ENCODE measurements at regions not wholly inside any gene's neighbourhood (a gene's known extent, or its start where the extent isn't known, plus 50 kb on each side); places are given as distances from the start of the nearest gene placed in this dataset.
"Not testable (repeated sequence)": the region's sequence is repeated elsewhere in the genome, so short reads cannot be mapped to it uniquely, and the experiment has no call there.

GRCh38 chr15:89031637-89032285 is 56.5 kb upstream of the ABHD2 start:
- DNase-seq, result not testable (repeated sequence)

DNA sequence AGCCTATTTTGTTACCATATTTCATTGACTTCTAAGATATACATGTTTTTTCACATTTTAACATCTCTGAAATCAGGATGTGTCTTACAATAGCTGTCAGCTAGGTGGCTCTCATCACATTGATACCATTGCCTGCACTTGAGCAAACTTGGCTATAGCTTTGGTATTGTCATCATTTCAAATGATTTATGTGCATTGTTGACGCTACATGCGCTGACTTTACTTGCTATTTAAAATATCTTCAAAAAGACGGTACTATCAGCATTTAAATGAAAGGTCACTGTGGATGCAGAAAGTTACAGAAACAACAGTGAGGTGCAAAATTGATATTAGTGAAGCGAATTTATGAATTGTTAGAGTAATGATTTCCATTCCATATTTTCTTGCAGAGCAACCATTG is 54.0 kb upstream of the ABHD2 start:
- DNase-seq, result peak; percentile 9

DNA sequence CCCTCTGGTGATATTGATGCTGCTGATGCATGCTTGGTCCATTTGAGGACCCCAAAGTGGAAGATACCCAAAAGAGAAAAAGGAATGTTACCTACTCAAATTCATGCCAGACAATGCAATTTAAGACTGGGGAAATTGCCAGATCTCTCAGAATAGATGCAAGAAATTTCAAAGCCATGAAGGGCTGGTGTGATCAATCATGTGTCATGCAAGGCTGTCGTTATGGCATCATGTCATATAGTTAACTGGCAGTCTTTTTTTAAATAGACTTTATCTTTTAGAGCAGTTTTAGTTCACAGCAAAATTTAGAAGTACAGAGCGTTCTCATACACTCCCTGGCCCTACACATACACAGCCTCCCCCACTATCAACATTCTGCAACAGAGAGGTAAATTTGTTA is 53.1 kb upstream of the ABHD2 start:
- no peak for DNase-seq

GRCh38 chr15:89035658-89036057 is 52.6 kb upstream of the ABHD2 start:
- no peak for DNase-seq

GRCh38 chr15:89038146-89038545 is 50.1 kb upstream of the ABHD2 start:
- DNase-seq, result no peak
